HG03521 (cell line): ENCODE measurements at regions not wholly inside any gene's neighbourhood (a gene's known extent, or its start where the extent isn't known, plus 50 kb on each side); places are given as distances from the start of the nearest gene placed in this dataset.

Experiments
- ATAC-seq: cut with Tn5 transposase; IDR thresholded peaks from one replicate; pipeline ENCODE4 v1.9.1; 2021; ENCODE audit warnings: mild to moderate bottlenecking, moderate library complexity; ENCODE audit not compliant: unreplicated experiment

DNA sequence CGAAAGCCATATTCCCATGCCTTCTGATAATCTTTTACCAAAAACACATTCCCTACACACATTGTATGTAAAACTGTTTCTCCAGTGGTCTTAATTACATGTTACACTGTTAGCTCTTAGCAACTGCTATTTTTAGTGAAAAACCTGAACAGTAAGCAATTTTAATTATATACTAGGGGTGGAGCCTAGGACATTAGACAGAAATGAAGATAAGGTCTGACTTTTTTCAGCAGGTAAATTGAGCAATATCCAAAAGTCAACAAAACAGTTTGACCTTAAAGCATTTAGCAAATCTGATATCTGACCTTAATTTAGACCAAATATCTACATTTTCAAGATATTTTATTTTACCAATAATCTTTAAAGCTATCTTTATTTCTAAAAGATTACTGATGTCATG, 60.2 kb downstream of the PDE6H start:
- ATAC-seq = no peak

- no peak for ATAC-seq
These were observed 60.8 kb downstream of the PDE6H start for GRCh38 chr12:15033641-15034040.

GRCh38 chr12:15035185-15035584, 62.3 kb downstream of the PDE6H start:
- no peak for ATAC-seq

- ATAC-seq = no peak
These were observed 64.3 kb downstream of the PDE6H start for GRCh38 chr12:15037091-15037687.

GRCh38 chr12:15038137-15038536, 65.3 kb downstream of the PDE6H start:
- ATAC-seq = no peak

- no peak for ATAC-seq
These were observed 71.6 kb downstream of the PDE6H start for GRCh38 chr12:15044471-15044870.

DNA sequence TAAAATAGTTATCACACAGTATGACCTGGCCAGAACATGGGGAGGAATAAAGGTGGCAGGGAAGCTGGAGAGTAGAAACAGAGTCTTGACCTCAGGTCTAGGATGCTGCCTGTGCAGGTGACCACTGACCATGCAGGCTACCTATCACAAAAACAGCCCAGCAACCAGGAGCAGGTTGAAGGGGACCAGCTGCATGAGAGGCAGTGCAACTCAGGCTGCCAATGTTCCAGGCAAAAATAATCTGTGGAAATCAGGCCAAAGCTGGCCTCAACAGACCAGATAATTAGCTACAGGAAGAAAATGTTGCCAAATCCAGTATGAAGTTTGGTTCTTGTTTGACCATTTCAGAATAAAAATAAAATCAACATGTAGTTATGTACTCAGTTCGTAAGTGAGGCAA, 72.6 kb downstream of the PDE6H start:
- no peak for ATAC-seq

GRCh38 chr12:15047611-15048010, 74.8 kb downstream of the PDE6H start:
- no peak for ATAC-seq

GRCh38 chr12:15049461-15050153, 76.8 kb downstream of the PDE6H start:
- ATAC-seq = no peak

DNA sequence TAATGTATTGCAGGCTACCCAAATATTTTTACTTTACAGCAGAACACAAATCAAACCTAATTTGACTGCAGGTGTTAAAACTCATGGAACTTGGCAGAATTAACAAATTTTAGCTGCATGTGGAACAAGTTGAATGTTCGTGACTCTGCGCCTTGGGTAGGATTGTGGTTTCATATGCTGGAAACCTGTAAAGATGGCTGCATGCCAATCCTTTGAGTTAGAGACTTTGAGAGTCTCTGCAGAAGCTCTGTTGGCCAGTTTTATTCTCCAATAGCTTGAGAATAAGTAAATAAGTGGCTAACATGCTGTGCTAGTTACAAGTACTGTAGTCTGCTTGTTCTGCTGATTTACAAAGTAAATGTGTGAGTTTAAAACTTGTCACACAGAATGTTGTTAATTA, 77.8 kb downstream of the PDE6H start:
- peak; percentile 62 for ATAC-seq

GRCh38 chr12:15052691-15053090, 79.8 kb downstream of the PDE6H start:
- no peak for ATAC-seq

GRCh38 chr12:15056218-15056617, 83.4 kb downstream of the PDE6H start:
- no peak for ATAC-seq
